Cardiac muscle cell (in vitro differentiated cells and primary cell): ENCODE measurements at regions not wholly inside any gene's neighbourhood (a gene's known extent, or its start where the extent isn't known, plus 50 kb on each side); places are given as distances from the start of the nearest gene placed in this dataset.
A peak's percentile ranks its signal among the peaks of the same experiment; 100 is the strongest.

Experiments
- DNase-seq, 2 donors: peaks; one replicate each; pipeline versions ENCODE4 v3.0.0 to v3.0.0-alpha.2; 2010 to 2017; ENCODE audit warnings: low read depth in 1 of 2, low spot score in 1 of 2
- H3K27ac ChIP-seq: fragments of 200-600 bp; sonication (generic); 2 replicates; pipeline ENCODE4 v1.5.1; 2016
- H3K27me3 ChIP-seq: fragments of 200-600 bp; sonication (generic); 2 replicates; pipeline ENCODE4 v1.6.0; 2016; ENCODE audit warnings: control low read depth
- H3K36me3 ChIP-seq: fragments of 200-600 bp; sonication (generic); 2 replicates; pipeline ENCODE4 v1.5.1; 2016; ENCODE audit warnings: control low read depth
- H3K4me1 ChIP-seq: fragments of 200-600 bp; sonication (generic); 2 replicates; pipeline ENCODE4 v1.8.1; 2017; ENCODE audit warnings: low read depth, mild to moderate bottlenecking, mixed run types
- H3K4me3 ChIP-seq: fragments of 200-600 bp; sonication (generic); 2 replicates; pipeline ENCODE4 v1.5.1; 2016; ENCODE audit warnings: mild to moderate bottlenecking
- H3K9me3 ChIP-seq: fragments of 200-600 bp; sonication (generic); 2 replicates; pipeline ENCODE4 v1.5.1; 2017; ENCODE audit warnings: low read depth, mild to moderate bottlenecking, control low read depth
- TF ChIP-seq, protein P1 (sequence below): IDR thresholded peaks from 2 replicates; pipeline ENCODE4 v1.5.1; 2012; ENCODE audit warnings: low read depth, mild to moderate bottlenecking, low read length

DNA sequence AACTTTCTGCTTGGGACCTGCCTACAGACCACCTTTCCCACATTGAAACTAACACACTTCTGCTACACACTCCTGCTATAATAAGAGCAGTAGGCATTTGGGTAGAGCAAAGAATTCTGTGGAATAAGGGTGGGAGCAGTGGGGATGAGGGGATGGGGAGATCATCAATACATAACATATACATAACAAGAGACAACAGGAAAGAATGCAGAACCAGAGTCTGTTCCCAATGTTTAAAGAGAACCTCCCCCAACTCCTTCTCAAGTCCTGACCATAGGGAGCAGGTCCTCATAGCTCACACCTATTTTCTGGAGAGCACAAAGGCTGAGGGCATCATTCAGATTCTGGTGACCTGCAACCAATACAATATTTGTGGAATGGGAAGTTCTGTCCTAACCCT lies 121.6 kb upstream of the BARHL2 start:
- DNase-seq, result no peak

DNA sequence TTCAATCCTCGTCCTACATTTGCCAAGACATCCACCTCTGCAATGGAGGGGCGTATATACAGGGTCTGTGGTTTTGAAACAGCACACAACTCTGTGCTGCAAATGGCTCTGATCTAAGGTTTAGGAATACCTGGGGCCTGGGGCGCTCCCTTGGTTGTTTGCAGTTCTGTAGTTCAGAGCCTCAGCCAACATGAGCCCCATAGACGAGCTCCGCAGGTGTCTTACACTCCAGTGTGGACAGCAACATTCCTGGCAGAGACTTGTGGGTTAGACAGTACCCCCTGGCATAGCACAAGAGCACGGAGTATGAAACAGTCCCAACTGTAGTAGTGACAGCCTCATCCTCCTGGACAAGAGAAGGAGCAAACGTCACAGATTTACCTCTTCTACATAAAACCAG lies 120.3 kb upstream of the BARHL2 start:
- DNase-seq, result no peak
- TF ChIP-seq, protein P1, sequence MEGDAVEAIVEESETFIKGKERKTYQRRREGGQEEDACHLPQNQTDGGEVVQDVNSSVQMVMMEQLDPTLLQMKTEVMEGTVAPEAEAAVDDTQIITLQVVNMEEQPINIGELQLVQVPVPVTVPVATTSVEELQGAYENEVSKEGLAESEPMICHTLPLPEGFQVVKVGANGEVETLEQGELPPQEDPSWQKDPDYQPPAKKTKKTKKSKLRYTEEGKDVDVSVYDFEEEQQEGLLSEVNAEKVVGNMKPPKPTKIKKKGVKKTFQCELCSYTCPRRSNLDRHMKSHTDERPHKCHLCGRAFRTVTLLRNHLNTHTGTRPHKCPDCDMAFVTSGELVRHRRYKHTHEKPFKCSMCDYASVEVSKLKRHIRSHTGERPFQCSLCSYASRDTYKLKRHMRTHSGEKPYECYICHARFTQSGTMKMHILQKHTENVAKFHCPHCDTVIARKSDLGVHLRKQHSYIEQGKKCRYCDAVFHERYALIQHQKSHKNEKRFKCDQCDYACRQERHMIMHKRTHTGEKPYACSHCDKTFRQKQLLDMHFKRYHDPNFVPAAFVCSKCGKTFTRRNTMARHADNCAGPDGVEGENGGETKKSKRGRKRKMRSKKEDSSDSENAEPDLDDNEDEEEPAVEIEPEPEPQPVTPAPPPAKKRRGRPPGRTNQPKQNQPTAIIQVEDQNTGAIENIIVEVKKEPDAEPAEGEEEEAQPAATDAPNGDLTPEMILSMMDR, result no peak
- peaks cover 10% of the 10 kb centered on the region for H3K4me1 ChIP-seq

More for the DNA sequence above, 121.6 kb upstream of the BARHL2 start:
- Histone ChIP-seq H3K36me3 (no peaks in the 10 kb centered on the region), H3K4me3 (no peak overlapping the region), H3K27me3 (peaks cover 100% of the 10 kb centered on the region), H3K9me3 (no peaks in the 10 kb centered on the region), H3K4me1 (peaks cover 10% of the 10 kb centered on the region), H3K27ac (no peak overlapping the region)
- TF ChIP-seq, protein P1, result no peak

DNA sequence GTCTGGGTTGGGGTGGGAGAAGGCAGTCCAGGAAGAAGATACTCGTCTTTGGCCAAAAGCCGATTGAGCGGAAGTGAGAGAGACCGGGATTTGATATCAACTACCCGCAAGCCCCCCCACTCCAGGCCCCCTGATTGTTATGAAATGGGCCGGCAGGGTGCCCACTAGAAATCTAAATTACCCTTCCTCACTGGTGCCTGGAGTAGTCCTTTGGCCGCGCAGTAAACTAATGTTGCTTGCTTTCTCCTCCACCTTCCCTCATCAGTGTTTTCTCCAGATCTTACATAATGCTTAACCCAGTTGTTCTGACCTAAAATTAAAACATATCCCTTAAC lies 119.2 kb upstream of the BARHL2 start:
- peak overlapping the region; percentile 21 for H3K4me3 ChIP-seq
- TF ChIP-seq, protein P1, result no peak

More for the DNA sequence above, 120.3 kb upstream of the BARHL2 start:
- H3K36me3 ChIP-seq, result no peaks in the 10 kb centered on the region
- peaks cover 100% of the 10 kb centered on the region for H3K27me3 ChIP-seq
- H3K4me3 ChIP-seq, result no peak overlapping the region
- H3K27ac ChIP-seq, result no peak overlapping the region
- no peaks in the 10 kb centered on the region for H3K9me3 ChIP-seq

DNA sequence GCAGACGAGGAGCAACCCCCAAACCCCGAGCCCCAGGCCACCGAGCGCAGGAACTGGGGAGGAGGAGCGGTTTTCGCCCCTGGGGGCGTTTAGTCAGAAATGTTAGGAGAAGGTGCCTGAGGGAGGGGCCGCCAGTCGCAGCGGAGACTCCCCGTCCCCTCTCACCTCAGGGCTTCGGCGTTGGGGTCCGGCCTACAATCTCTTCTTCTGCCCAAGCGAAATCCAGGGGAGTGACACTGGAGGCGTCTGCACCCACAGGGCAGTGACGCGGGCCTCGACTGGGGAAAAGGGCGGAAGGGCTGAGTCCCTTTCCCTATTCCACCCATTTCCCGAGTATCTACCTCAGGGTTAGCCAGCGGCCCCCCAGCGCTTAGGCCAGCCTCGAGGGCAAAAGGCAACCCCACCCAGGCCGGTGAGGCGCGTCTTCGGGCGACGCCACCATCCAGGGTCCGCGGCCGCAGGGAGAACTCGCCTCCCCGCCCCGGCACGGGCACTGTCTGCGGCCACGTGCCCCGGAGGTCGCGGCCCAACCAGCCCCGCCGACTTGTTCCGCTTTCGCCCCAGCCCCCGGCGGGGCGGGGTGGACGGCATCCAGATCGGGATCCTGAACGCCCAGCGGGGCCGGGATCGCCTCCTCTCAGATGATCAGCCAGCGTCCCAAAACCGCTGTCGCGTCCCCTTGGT lies 118.7 kb upstream of the BARHL2 start:
- Histone ChIP-seq H3K4me1 (peaks cover 10% of the 10 kb centered on the region), H3K4me3 (peak overlapping the region; percentile 21)
- DNase-seq, result no peak

More for the DNA sequence above, 119.2 kb upstream of the BARHL2 start:
- Histone ChIP-seq H3K4me1 (peaks cover 10% of the 10 kb centered on the region), H3K9me3 (no peaks in the 10 kb centered on the region), H3K36me3 (no peaks in the 10 kb centered on the region), H3K27ac (no peak overlapping the region), H3K27me3 (peaks cover 100% of the 10 kb centered on the region)
- no peak for DNase-seq

DNA sequence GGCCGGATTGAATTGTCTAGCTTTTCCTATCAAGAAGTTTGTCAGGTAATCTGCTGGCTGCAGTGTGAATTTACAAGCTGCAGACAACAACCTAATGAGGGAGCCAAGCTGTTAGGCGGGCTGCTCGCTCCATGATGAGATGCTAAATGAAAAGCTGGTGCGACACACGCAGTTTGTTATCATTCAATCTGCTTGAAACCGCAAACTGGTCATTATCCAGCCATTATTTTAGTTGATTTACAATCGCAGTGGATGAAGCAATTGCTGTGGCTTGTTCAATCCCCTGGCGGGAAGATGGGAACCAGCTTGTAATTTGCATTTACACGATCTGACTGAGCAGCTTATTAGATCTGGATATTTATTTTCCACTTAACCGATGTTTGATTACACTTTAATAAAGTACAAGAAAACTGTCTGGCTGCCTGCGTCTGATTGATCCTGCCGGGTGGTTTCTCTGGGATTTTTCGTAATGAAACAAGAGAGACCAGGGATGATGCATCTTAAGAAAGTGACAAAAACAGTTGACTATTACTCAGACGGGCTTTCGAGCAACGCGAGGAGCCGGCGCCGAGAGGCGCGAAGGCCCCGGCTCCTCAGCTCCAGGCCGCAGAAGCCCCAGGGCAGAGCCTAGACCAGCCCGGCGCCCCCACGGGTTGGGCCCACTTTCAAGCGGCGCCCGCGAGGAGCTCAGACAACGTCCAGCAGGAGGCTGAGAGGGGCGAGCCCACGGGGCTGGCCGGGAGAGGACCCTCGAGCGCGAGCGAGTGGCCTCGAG lies 118.0 kb upstream of the BARHL2 start:
- TF ChIP-seq, protein P1, result no peak
- peaks cover 100% of the 10 kb centered on the region for H3K27me3 ChIP-seq
- H3K4me1 ChIP-seq, result peaks cover 10% of the 10 kb centered on the region

More for the DNA sequence above, 118.7 kb upstream of the BARHL2 start:
- H3K9me3 ChIP-seq, result no peaks in the 10 kb centered on the region
- no peak overlapping the region for H3K27ac ChIP-seq
- TF ChIP-seq, protein P1, result no peak
- no peaks in the 10 kb centered on the region for H3K36me3 ChIP-seq
- H3K27me3 ChIP-seq, result peaks cover 100% of the 10 kb centered on the region

More for the DNA sequence above, 118.0 kb upstream of the BARHL2 start:
- no peak overlapping the region for H3K27ac ChIP-seq
- peak overlapping the region; percentile 21 for H3K4me3 ChIP-seq
- peak in 1 of 2 donors; percentile 24 for DNase-seq
- H3K9me3 ChIP-seq, result no peaks in the 10 kb centered on the region
- H3K36me3 ChIP-seq, result no peaks in the 10 kb centered on the region
